ENCODE measurements at regions not wholly inside any gene's neighbourhood (a gene's known extent, or its start where the extent isn't known, plus 50 kb on each side); places are given as distances from the start of the nearest gene placed in this dataset.
A peak's percentile ranks its signal among the peaks of the same experiment; 100 is the strongest.

GRCh38 chr21:31609081-31609480, 50.4 kb upstream of the SOD1 start:
- TF ChIP-seq, protein P1, sequence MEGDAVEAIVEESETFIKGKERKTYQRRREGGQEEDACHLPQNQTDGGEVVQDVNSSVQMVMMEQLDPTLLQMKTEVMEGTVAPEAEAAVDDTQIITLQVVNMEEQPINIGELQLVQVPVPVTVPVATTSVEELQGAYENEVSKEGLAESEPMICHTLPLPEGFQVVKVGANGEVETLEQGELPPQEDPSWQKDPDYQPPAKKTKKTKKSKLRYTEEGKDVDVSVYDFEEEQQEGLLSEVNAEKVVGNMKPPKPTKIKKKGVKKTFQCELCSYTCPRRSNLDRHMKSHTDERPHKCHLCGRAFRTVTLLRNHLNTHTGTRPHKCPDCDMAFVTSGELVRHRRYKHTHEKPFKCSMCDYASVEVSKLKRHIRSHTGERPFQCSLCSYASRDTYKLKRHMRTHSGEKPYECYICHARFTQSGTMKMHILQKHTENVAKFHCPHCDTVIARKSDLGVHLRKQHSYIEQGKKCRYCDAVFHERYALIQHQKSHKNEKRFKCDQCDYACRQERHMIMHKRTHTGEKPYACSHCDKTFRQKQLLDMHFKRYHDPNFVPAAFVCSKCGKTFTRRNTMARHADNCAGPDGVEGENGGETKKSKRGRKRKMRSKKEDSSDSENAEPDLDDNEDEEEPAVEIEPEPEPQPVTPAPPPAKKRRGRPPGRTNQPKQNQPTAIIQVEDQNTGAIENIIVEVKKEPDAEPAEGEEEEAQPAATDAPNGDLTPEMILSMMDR (IDR thresholded peaks at IDR 0.05; ENCODE audit: low read depth, low read length, missing control alignments), result no peak
- DNase-seq (ENCODE audit: low read depth), result no peak
- in situ Hi-C loops (cut with HindIII; ENCODE audit: low sequenced_read_pairs), result no loop called here
- H3K4me3 ChIP-seq (ENCODE audit: low read depth, low read length), result no peak overlapping the region

DNA sequence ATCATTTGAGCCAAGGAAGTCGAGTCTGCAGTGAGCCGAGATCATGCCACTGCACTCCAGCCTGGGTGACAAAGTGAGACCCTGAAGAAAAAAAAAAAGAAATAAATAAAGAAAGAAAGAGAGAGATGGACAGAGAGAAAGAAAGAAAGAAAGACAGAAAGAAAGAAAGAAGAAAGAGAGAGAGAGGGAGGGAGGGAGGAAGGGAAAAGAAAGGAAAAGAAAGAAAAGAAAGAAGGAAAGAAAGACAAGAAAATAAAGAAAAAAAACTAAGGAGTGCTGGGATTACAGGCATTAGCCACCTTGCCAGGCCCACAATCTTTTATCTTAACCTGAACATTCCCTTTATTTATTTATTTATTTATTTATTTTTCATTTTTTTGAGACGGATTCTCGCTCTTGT, 51.7 kb upstream of the SOD1 start:
- in situ Hi-C loops (cut with HindIII; ENCODE audit: low sequenced_read_pairs), result no loop called here
- no peak for DNase-seq (ENCODE audit: low read depth)
- no peak overlapping the region for H3K4me3 ChIP-seq (ENCODE audit: low read depth, low read length)
- TF ChIP-seq, protein P1 (IDR thresholded peaks at IDR 0.05; ENCODE audit: low read depth, low read length, missing control alignments), result no peak

- TF ChIP-seq, protein P1 (IDR thresholded peaks at IDR 0.05; ENCODE audit: low read depth, low read length, missing control alignments), result no peak
- DNase-seq (ENCODE audit: low read depth), result no peak
- in situ Hi-C loops (cut with HindIII; ENCODE audit: low sequenced_read_pairs), result no loop called here
- H3K4me3 ChIP-seq (ENCODE audit: low read depth, low read length), result no peak overlapping the region
Measured at GRCh38 chr21:31606081-31606874, 53.2 kb upstream of the SOD1 start.

DNA sequence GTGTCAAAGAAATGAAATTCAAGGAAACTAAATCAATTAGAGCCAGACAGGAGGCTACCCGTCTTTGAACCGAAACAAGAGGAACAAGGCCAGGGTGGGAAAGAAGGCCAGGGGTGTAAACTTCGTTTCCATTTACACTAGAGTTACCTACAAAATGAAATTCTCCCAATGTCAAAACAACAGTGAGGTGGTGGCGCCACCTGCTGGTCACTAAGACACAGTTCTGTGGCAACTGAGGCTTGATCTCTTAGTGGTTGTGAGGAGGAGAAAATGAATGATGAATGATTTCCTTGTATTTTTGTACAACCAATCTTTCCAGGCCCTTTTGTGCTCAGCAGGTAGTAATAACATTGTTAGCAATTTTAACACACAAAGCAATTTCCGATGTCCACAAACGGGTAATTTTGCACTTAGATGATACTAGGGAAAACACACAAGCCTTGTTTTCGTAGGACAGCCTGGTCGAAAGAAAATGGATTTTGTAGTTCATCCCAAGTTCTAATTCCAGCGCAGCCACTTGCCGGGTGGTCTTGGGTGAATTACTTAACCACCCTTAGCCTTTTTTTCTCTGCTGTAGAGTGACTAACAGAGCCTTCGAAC, 54.8 kb upstream of the SOD1 start:
- in situ Hi-C loops (cut with HindIII; ENCODE audit: low sequenced_read_pairs), result no loop called here
- DNase-seq (ENCODE audit: low read depth), result peak; percentile 42
- no peak overlapping the region for H3K4me3 ChIP-seq (ENCODE audit: low read depth, low read length)
- TF ChIP-seq, protein P1 (IDR thresholded peaks at IDR 0.05; ENCODE audit: low read depth, low read length, missing control alignments), result peak; percentile 82

DNA sequence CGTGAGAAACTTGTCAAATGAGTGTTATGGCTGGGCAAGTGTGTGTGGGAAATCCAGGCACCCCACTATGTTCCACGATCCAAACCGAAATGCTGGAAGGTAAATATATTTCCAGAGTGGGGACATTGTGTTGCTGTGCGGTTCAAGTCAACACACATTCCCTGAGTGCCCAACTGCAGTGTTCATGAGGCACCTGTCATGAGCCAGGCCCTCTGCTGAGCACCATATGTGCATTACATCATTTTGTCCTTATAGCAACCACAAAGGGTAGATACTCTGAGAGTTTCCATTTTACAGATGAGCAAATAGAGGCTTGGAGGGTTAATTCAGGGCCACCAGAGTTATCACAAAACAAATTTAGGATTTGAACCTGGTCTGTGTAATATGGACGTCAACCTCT, 59.9 kb upstream of the SOD1 start:
- DNase-seq (ENCODE audit: low read depth), result no peak
- no peak overlapping the region for H3K4me3 ChIP-seq (ENCODE audit: low read depth, low read length)
- TF ChIP-seq, protein P1 (IDR thresholded peaks at IDR 0.05; ENCODE audit: low read depth, low read length, missing control alignments), result no peak
- in situ Hi-C loops (cut with HindIII; ENCODE audit: low sequenced_read_pairs), result no loop called here

DNA sequence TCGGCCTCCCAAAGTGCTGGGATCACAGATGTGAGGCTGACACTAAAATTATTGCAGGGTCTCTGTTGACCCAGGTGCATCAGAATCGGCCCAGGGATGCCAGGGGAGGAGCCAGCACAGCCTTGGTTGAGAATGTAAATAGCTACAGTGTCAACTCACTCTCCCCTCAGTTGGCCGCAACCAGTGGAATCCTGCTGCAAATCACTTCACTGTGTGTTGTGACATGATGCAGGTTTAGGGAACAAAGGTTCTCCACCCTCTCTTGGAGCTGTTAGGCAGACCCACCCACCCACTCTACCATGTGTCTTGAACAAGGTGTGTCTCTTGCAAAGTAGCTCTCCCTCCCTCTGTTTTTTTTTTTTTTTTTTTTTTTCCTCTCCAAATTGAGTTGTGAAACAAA, 60.5 kb upstream of the SOD1 start:
- no peak for DNase-seq (ENCODE audit: low read depth)
- TF ChIP-seq, protein P1 (IDR thresholded peaks at IDR 0.05; ENCODE audit: low read depth, low read length, missing control alignments), result no peak
- in situ Hi-C loops (cut with HindIII; ENCODE audit: low sequenced_read_pairs), result no loop called here
- no peak overlapping the region for H3K4me3 ChIP-seq (ENCODE audit: low read depth, low read length)

Data from astrocyte of the cerebellum (primary cell).